ENCODE measurements at regions not wholly inside any gene's neighbourhood (a gene's known extent, or its start where the extent isn't known, plus 50 kb on each side); places are given as distances from the start of the nearest gene placed in this dataset.

DNA sequence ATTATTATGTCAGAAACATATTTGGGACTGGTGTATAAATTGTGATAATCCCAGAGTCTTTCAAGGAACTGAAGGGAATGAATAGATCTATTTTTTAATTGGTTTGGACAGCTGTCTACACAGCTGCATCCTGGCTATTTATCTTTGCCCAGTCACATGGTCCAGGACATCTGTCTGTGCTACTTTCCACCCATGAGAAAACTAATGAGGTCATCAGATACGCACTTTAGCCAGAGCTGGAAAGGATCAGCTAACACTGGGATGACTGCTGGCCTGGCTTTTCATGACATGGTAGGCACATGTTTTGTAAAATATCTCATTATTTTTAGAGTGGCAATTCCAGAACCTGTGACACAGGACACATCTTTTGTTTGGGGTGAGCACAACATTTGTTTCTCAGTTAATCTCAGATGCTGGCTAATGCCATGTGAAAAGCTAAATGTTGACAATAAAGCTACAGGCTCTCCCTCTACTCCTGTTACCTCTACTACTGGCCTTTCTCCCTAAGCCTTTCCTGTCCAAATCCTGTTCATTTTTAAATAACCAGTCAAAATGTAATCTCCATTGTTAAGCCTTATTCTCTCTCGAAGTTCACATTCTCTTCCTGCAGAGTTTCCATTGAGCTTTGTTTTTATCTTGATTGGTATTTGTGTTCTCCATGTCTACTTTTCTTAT is 500.7 kb downstream of the RIT2 start:
- Mint-ChIP-seq H3K36me3 (ENCODE audit: low read depth) (no peaks in the 10 kb centered on the region), H3K4me1 (ENCODE audit: low read depth) (no peaks in the 10 kb centered on the region), H3K27me3 (ENCODE audit: low read depth) (no peaks in the 10 kb centered on the region), H3K9me3 (peaks cover 4% of the 10 kb centered on the region), H3K27ac (no peak overlapping the region), H3K4me3 (no peak overlapping the region)
- no peak for DNase-seq
- intact Hi-C loops (cut with micrococcal nuclease) = no loop called here
- CTCF ChIA-PET = no interaction called here

- Mint-ChIP-seq H3K36me3 (ENCODE audit: low read depth) (no peaks in the 10 kb centered on the region), H3K9me3 (peaks cover 4% of the 10 kb centered on the region), H3K4me1 (ENCODE audit: low read depth) (no peaks in the 10 kb centered on the region), H3K27ac (no peak overlapping the region), H3K4me3 (no peak overlapping the region), H3K27me3 (ENCODE audit: low read depth) (no peaks in the 10 kb centered on the region)
- CTCF ChIA-PET = no interaction called here
- intact Hi-C loops (cut with micrococcal nuclease) = no loop called here
- DNase-seq = no peak
Observed at GRCh38 chr18:42617221-42617620, 498.3 kb downstream of the RIT2 start.

DNA sequence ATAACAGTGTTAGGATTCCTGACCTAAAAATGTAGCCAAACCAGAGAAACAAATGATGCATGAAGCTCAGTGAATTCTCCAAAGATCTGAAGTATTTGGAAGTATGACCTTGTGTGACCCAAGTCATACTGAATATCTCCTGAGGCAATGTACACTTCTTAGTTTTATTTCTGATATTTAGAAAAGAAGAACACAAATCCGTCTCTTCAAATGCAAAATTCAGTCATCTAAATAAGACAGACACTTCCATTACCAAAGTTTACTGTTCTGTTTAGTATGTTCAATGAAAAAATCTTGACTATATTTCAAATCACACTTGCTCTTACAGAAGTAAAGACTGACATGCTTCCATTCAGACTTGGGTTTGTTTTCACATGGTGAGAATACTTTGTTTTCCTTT is 495.7 kb downstream of the RIT2 start:
- CTCF ChIA-PET = no interaction called here
- H3K9me3 Mint-ChIP-seq = peaks cover 4% of the 10 kb centered on the region
- intact Hi-C loops (cut with micrococcal nuclease) = no loop called here

DNA sequence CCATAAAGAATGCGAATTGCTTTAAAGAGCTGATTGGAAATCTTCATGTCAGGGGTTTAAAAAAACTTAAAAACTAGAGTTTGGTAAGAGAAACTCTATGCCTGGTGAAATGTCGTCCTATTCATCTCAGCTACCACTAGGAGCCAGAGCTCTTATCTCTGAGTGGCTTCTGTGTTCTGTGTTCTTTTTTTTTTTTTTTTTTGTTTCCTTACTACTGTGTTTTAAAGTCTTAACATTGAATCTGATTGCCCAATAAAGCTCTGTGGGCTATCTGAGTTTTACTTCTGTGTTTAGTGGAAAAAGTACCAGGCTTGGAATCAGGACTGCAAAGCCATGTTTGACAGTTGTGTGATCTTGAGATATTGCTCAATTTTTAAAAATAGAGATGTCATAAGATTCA is 494.8 kb downstream of the RIT2 start:
- Mint-ChIP-seq H3K36me3 (ENCODE audit: low read depth) (no peaks in the 10 kb centered on the region), H3K27me3 (ENCODE audit: low read depth) (no peaks in the 10 kb centered on the region), H3K27ac (no peak overlapping the region), H3K4me1 (ENCODE audit: low read depth) (no peaks in the 10 kb centered on the region), H3K9me3 (peaks cover 3% of the 10 kb centered on the region), H3K4me3 (no peak overlapping the region)
- no peak for DNase-seq
- intact Hi-C loops (cut with micrococcal nuclease) = no loop called here
- CTCF ChIA-PET = interaction anchor here (0.6 to 0.7 kb wide), 3 partner anchors 24 to 376 kb away, joined by 3 to 4 read pairs (median 3); no protein-coding TSS in a partner anchor

More for the DNA sequence above, 495.7 kb downstream of the RIT2 start:
- Mint-ChIP-seq H3K4me1 (ENCODE audit: low read depth) (no peaks in the 10 kb centered on the region), H3K36me3 (ENCODE audit: low read depth) (no peaks in the 10 kb centered on the region), H3K27me3 (ENCODE audit: low read depth) (no peaks in the 10 kb centered on the region), H3K4me3 (no peak overlapping the region), H3K27ac (no peak overlapping the region)
- DNase-seq = no peak

GRCh38 chr18:42623935-42624334 is 491.6 kb downstream of the RIT2 start:
- CTCF ChIA-PET = no interaction called here
- Mint-ChIP-seq H3K27ac (no peak overlapping the region), H3K36me3 (ENCODE audit: low read depth) (no peaks in the 10 kb centered on the region), H3K9me3 (peaks cover 1% of the 10 kb centered on the region), H3K27me3 (ENCODE audit: low read depth) (no peaks in the 10 kb centered on the region), H3K4me1 (ENCODE audit: low read depth) (no peaks in the 10 kb centered on the region), H3K4me3 (no peak overlapping the region)
- intact Hi-C loops (cut with micrococcal nuclease) = no loop called here
- DNase-seq = no peak

GRCh38 chr18:42632801-42633200 is 482.7 kb downstream of the RIT2 start:
- no peak overlapping the region for H3K27ac Mint-ChIP-seq
- H3K9me3 Mint-ChIP-seq = peaks cover 2% of the 10 kb centered on the region
- H3K4me3 Mint-ChIP-seq = no peak overlapping the region
- no peaks in the 10 kb centered on the region for H3K27me3 Mint-ChIP-seq (ENCODE audit: low read depth)
- no peak for DNase-seq
- H3K36me3 Mint-ChIP-seq (ENCODE audit: low read depth) = no peaks in the 10 kb centered on the region
- CTCF ChIA-PET = no interaction called here
- H3K4me1 Mint-ChIP-seq (ENCODE audit: low read depth) = no peaks in the 10 kb centered on the region
- intact Hi-C loops (cut with micrococcal nuclease) = no loop called here

GRCh38 chr18:42635378-42636048 is 480.0 kb downstream of the RIT2 start:
- Mint-ChIP-seq H3K4me3 (no peak overlapping the region), H3K4me1 (ENCODE audit: low read depth) (no peaks in the 10 kb centered on the region), H3K36me3 (ENCODE audit: low read depth) (no peaks in the 10 kb centered on the region), H3K27ac (no peak overlapping the region), H3K27me3 (ENCODE audit: low read depth) (no peaks in the 10 kb centered on the region), H3K9me3 (peaks cover 5% of the 10 kb centered on the region)
- CTCF ChIA-PET = no interaction called here
- intact Hi-C loops (cut with micrococcal nuclease) = no loop called here
- DNase-seq = no peak

GRCh38 chr18:42636309-42636708 is 479.2 kb downstream of the RIT2 start:
- no peaks in the 10 kb centered on the region for H3K27me3 Mint-ChIP-seq (ENCODE audit: low read depth)
- intact Hi-C loops (cut with micrococcal nuclease) = no loop called here

DNA sequence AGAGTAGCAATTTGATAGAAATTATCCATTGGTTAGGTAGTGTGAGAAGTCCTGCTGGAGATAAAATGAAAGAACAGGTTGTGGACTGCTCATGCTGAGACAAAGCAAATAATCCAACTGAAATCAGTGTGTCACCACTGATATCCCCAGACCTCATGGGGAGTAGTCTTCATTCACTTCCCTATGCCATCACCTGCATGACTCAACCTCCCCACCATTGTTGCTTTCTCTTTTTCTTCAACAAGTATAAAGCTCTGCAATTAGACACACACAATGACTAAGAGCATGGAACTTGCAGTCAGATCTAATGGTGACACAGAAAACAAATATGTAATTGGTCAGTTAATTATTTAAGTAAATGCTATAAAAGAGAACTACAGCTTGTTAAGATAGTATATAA is 475.3 kb downstream of the RIT2 start:
- Mint-ChIP-seq H3K9me3 (peaks cover 5% of the 10 kb centered on the region), H3K4me1 (ENCODE audit: low read depth) (no peaks in the 10 kb centered on the region), H3K36me3 (ENCODE audit: low read depth) (no peaks in the 10 kb centered on the region), H3K27ac (no peak overlapping the region), H3K27me3 (ENCODE audit: low read depth) (no peaks in the 10 kb centered on the region), H3K4me3 (no peak overlapping the region)
- CTCF ChIA-PET = no interaction called here
- no peak for DNase-seq
- intact Hi-C loops (cut with micrococcal nuclease) = no loop called here

More at GRCh38 chr18:42636309-42636708, 479.2 kb downstream of the RIT2 start:
- no peak for DNase-seq
- Mint-ChIP-seq H3K4me1 (ENCODE audit: low read depth) (no peaks in the 10 kb centered on the region), H3K9me3 (peaks cover 7% of the 10 kb centered on the region), H3K36me3 (ENCODE audit: low read depth) (no peaks in the 10 kb centered on the region), H3K27ac (no peak overlapping the region), H3K4me3 (no peak overlapping the region)
- CTCF ChIA-PET = no interaction called here

DNA sequence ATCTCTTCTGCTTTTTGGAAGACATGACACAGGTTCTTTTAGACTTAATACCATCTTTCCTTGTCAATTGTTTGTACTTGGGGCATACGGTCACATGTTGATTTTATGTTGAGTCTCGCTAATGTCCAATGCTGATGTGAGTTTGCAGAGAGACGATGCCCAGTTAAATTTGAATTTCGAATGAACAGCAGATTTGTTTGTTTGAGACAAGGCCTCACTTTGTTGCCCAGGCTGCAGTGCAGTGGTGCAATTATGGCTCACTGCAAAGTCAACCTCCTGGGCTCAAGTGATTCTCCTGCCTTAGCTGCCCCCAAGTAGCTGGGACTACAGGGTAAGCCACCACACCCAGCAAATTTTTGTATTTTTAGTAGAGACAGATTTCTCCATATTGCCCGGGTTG is 473.5 kb downstream of the RIT2 start:
- Mint-ChIP-seq H3K4me1 (ENCODE audit: low read depth) (no peaks in the 10 kb centered on the region), H3K36me3 (ENCODE audit: low read depth) (no peaks in the 10 kb centered on the region), H3K27ac (no peak overlapping the region), H3K4me3 (no peak overlapping the region), H3K27me3 (ENCODE audit: low read depth) (no peaks in the 10 kb centered on the region), H3K9me3 (peaks cover 5% of the 10 kb centered on the region)
- CTCF ChIA-PET = no interaction called here
- no peak for DNase-seq
- intact Hi-C loops (cut with micrococcal nuclease) = no loop called here

DNA sequence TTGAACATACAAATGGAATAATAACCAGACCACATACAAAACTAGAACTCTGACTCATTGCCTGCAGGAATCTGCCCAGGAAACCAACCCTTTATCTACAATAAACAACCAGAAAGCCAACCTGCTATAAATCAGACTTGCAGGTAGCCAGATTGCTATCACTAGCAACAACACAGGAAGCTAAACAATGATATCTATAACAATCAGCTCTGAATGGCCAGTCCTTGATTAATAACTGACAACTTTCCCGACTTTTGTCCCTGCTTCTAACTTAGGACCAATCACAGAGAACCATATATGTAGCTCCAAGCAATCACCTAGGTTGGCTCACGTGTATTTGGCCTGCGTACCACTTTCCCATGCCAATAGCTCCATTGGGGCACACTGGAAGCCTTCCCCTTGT is 470.8 kb downstream of the RIT2 start:
- CTCF ChIA-PET = interaction anchor here (0.6 kb wide), 1 partner anchor 9 kb away, joined by 3 read pairs; no protein-coding TSS in a partner anchor
- no peaks in the 10 kb centered on the region for H3K27me3 Mint-ChIP-seq (ENCODE audit: low read depth)
- no peak for DNase-seq
- intact Hi-C loops (cut with micrococcal nuclease) = no loop called here
- no peaks in the 10 kb centered on the region for H3K4me1 Mint-ChIP-seq (ENCODE audit: low read depth)
- H3K4me3 Mint-ChIP-seq = no peak overlapping the region
- H3K9me3 Mint-ChIP-seq = peaks cover 3% of the 10 kb centered on the region
- H3K27ac Mint-ChIP-seq = no peak overlapping the region
- H3K36me3 Mint-ChIP-seq (ENCODE audit: low read depth) = no peaks in the 10 kb centered on the region

GRCh38 chr18:42649331-42650035 is 466.0 kb downstream of the RIT2 start:
- CTCF ChIA-PET = no interaction called here
- H3K9me3 Mint-ChIP-seq = peaks cover 9% of the 10 kb centered on the region
- H3K27me3 Mint-ChIP-seq (ENCODE audit: low read depth) = no peaks in the 10 kb centered on the region
- DNase-seq = no peak
- no peaks in the 10 kb centered on the region for H3K36me3 Mint-ChIP-seq (ENCODE audit: low read depth)
- H3K4me3 Mint-ChIP-seq = no peak overlapping the region
- H3K4me1 Mint-ChIP-seq (ENCODE audit: low read depth) = no peaks in the 10 kb centered on the region
- intact Hi-C loops (cut with micrococcal nuclease) = no loop called here
- H3K27ac Mint-ChIP-seq = no peak overlapping the region

GRCh38 chr18:42654556-42654955 is 460.9 kb downstream of the RIT2 start:
- DNase-seq = no peak
- Mint-ChIP-seq H3K4me3 (no peak overlapping the region), H3K27me3 (ENCODE audit: low read depth) (no peaks in the 10 kb centered on the region), H3K27ac (no peak overlapping the region), H3K9me3 (peaks cover 13% of the 10 kb centered on the region), H3K4me1 (ENCODE audit: low read depth) (no peaks in the 10 kb centered on the region), H3K36me3 (ENCODE audit: low read depth) (no peaks in the 10 kb centered on the region)
- CTCF ChIA-PET = no interaction called here
- intact Hi-C loops (cut with micrococcal nuclease) = no loop called here

All from activated naive CD4-positive, alpha-beta T cell treated with anti-CD3 and anti-CD28 coated beads for 36 hours (primary cell).